Renal cortical epithelial cell (primary cell): ENCODE measurements at regions not wholly inside any gene's neighbourhood (a gene's known extent, or its start where the extent isn't known, plus 50 kb on each side); places are given as distances from the start of the nearest gene placed in this dataset.
"Not testable (repeated sequence)": the region's sequence is repeated elsewhere in the genome, so short reads cannot be mapped to it uniquely, and the experiment has no call there.

Source experiments
- DNase-seq: peaks from one replicate; pipeline ENCODE4 v3.0.0-alpha.2; 2011; ENCODE audit warnings: low read depth

- peak; percentile 54 for DNase-seq
These were observed 121.2 kb downstream of the GASK1B start for GRCh38 chr4:158051401-158052235.

DNA sequence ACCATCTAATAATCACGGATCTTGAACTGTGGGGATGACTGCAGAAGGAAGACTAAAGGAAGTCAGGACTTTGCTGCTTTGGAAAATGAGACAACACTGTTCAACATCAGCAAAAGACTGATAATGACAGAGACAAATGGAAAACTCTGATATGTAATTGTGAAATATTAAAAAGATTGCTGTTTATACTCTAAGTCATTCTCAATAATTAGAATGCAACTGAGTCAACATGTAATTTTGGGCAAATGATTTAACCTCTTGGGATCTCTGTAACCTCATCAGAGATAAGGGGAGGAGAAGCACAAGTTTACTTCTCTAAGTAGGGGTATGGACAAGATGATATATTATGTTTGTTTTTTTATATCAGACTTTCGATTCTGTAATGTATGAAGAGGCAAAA lies 121.9 kb downstream of the GASK1B start:
- DNase-seq, result no peak

GRCh38 chr4:158046345-158046744 lies 126.5 kb downstream of the GASK1B start:
- no peak for DNase-seq

GRCh38 chr4:158043971-158044618 lies 128.7 kb downstream of the GASK1B start:
- DNase-seq, result no peak

GRCh38 chr4:158042591-158043030 lies 130.2 kb downstream of the GASK1B start:
- peak; percentile 13 for DNase-seq

DNA sequence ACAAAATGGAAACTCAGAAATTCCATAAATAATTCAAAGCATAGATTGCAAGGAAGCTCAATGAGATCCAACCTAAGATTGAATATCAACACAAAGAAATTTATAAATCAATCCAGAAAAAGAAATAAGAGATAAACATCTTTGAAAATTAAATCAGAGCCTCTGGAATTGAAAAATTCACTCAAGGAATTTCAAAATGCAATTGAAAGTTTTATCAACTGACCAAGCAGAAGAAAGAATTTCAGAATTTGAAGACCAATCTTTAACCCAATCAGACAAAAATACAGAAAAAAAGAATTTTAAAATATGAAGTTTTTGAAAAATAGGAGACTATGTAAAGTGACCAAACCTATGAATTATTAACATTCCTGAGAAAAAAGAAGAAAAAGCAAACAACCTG lies 134.1 kb downstream of the GASK1B start:
- no peak for DNase-seq

DNA sequence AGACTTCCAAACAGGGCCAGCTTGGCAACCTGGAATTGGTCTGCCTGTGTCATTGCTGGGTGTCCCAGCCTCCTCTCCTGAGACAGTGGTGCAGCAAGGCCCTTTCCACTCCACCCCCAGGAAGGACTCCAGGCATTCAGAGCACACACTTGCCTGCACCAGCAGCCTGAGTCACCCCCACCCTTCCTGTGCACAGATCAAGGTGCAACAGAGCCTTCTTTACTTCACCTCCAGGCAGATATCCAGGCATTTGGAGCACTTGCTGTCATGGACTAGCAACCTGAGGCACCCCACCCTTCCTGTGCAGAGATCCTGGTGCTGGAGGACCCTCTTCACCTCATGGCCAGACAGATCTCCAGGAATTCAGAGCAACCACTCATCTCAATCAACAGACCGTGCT lies 135.8 kb downstream of the GASK1B start:
- DNase-seq, result no peak

- no peak for DNase-seq
These were observed 137.1 kb downstream of the GASK1B start for GRCh38 chr4:158035662-158036195.

DNA sequence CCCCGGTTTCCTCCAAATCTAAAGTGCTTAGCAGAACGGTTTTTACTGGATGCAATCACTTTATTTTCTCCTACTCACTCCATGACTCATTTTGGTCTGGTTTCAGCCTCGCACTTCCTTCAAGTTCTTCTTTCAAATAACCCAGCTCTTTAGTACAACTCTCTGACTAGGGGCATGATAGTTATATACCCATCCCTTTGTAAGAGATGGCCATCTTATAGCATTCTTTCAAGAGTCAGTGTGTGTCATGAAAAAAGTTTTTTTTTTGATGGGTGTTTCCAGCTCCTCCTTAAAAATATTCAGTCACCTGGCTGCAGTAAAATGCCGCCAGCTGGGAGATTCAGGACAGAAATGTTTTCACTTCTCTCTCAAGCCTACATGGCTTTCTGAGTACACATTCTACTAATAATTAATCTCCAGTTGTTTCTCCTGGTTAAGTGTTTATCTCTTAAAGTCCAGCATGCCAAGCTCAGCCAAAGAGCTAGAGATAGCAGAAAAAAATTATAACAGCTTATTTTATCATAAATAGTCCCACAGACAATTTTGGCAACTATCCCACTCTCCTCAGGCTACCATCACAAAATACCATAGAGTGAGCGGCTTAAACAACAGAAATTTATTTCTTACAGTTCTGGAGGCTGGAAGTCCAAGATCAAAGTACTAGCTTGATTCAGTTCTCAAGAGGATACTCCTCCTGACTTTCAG lies 139.3 kb downstream of the GASK1B start:
- peak; percentile 88 for DNase-seq

DNA sequence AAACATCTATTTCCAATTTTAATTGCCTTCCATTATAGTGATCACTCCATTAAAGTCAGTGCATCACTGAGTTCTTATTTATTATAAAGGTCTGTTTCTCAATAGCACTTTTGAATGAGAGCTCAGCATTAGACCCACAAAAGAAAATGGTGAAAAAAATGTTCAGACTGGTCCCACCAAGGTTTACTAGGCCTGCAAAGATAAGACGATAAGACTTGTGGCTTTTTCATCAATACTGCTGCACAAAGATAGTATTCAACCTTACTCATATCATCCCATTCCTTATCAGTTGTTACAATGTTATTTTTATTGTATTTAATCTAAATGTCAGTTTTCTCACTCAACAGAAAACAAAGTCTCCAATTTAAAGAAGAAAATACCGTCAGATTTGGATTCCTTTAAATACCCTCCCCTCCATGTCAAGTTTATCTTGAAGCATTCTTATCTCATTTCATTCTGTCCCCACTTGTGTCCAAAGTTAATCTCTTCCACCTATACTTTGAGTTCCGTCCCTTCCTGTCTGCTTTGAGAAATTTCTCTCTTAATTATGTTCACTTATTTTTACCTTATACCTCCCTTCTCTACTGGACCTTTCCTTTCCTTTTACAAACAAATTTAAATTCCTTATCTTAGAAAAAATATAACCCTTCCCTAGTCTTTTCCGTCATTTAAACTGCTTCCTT lies 140.0 kb downstream of the GASK1B start:
- DNase-seq, result no peak

GRCh38 chr4:158028381-158028780 lies 144.4 kb downstream of the GASK1B start:
- not testable (repeated sequence) for DNase-seq

DNA sequence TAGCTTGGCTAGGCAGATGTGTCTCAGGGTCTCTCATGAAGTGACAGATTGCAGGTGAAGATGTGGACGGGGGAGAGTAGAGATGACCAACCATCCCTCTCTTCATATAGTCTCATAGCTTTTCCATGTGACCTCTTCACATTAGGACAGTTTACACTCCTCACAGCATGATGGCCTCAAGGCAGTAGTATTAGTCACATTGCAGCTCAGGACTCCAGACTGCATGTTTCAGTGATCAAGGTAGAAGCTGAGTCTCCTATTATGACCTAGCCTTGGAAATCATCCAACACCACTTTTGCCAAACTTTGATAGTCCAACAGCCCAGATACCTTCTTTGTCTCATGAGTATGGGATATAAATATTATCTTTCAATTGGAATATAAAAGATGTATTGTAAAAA lies 147.7 kb downstream of the GASK1B start:
- peak; percentile 92 for DNase-seq

- DNase-seq, result peak; percentile 93
These were observed 152.0 kb downstream of the GASK1B start for GRCh38 chr4:158020734-158021346.

GRCh38 chr4:158020176-158020575 lies 152.6 kb downstream of the GASK1B start:
- DNase-seq, result peak; percentile 95

DNA sequence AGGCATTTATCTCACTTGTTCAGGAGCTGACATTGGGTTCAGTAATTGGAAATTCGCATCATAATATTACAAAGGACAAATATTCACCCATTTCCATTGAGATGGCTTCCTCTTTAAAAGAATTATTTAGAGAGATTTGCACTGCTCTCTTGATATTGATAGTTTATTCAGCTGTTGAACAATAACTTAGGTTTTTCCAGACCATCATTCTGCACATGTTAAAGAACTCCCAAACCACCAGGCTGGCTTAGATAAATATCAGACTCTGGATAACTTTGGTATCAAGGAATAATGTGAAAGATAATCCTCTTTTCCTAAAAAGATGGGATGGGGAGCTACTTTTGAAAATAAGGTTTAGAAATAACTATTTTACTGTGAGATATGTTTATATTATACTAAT lies 154.0 kb downstream of the GASK1B start:
- DNase-seq, result no peak

DNA sequence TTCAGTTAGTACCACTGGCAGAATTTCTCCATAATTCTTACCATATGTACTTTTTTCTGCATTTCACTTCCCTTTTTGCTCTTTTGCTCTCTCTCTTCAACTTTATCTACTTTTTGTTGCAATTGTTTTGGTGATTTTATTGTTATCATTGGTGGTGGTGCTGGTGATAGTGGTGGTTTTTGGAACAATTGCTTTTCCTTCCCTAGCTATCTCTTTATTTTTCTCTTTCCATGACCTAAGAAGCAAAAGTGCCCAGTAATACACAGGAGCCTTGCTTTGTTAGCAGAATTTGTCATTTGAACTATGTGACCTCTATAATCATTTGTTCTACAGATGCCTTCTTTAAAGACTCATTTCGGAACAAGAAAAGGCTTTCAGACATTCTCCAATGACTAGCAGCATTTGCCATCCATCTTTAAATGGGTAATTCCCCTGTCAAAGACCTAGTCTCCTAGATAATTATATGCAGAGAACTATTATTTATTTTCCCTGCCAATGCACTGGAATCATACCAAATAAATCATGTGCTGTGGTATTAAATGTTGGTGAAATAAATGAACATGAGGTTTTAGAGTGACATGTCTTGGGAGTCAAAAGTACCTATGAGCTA lies 154.5 kb downstream of the GASK1B start:
- no peak for DNase-seq

DNA sequence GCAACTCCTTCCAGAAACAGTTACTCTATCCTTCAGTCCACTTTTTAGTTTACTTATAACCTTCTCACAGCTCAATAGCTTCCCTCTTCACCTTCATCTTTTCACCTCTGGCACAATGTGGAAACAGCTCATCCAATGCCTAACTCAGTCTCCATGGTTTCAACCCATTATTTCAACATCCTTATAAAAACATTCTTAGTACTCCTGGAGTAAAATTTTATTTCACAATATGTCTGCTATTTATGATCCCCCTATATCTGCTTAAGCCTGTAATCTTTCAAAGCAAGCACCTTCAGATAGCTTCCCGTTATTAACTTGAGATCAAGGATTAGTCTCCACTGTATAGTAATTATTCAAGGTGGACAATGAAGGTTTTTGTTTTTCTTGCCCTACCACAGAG lies 156.3 kb downstream of the GASK1B start:
- DNase-seq, result peak; percentile 75

DNA sequence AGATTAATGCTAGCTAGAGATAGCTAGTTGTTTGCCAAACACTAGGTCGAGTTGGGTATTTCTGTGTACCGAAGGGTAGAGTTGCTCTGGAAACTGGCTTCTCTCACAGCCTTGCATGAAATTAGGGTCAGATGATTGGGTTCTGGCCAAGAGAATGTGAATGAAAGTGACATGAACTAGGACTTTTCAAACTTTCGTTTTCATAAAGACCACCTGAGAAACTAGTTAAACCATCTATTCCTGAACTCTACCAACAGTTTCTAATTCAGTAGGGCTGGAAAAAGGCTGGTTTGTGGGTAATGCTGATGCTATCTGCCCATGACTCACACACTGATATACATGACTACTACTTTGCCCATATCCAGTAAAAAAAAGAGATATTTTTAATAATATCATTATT lies 157.6 kb downstream of the GASK1B start:
- DNase-seq, result peak; percentile 46

DNA sequence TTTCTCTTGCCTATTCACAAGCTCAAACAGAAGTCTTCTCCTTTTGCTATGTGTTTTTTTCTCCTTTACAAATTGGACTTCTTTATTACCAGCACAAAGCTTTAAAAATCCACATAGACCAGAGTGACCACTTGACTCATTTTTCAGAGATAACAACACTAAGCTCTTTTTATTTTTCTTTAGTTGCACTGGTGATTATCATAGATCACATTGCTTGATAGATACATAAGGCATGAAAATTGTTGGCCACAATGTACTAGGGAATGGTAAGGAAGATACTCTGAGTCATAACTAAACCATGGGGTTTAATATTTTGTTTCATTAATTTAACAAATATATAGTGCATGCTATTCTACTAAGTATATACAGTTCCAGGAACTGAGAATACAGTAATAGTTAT lies 159.0 kb downstream of the GASK1B start:
- no peak for DNase-seq

DNA sequence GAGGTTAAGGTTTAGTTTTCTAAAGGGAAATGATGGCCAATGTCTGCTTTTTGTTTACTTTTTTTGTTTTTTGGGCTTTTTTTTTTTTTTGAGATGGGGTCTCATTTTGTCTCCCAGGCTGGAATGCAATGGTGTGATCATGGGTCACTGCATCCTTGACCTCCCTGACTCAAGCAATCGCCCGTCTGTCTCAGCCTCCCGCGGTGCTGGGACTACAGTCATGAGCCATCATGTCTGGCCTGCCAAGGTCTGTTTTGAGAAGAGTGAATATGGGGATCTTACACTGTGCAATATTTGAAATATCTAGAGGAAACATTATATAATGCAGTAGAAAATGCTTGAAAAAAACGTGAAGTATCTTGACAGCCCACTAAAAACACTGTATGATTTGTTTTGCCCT lies 162.5 kb downstream of the GASK1B start:
- DNase-seq, result peak; percentile 31
